Lower lobe of right lung (tissue), 2 donors: ENCODE measurements at regions not wholly inside any gene's neighbourhood (a gene's known extent, or its start where the extent isn't known, plus 50 kb on each side); places are given as distances from the start of the nearest gene placed in this dataset.

Source experiments
- ATAC-seq, 2 donors: fragments of 200-7000 bp; cut with Tn5 transposase; one replicate each; pipeline ENCODE4 v1.9.1; 2020 to 2022; ENCODE audit warnings: mild to moderate bottlenecking in 2 of 2, moderate library complexity in 2 of 2
- DNase-seq: peaks from one replicate; pipeline ENCODE4 v3.0.0-alpha.2; 2020
- H3K27ac ChIP-seq: fragments of 200-600 bp; one replicate; pipeline ENCODE4 v1.8.0; 2022
- H3K27me3 ChIP-seq: fragments of 200-600 bp; one replicate; pipeline ENCODE4 v1.8.0; 2022; ENCODE audit warnings: low read depth
- H3K36me3 ChIP-seq: fragments of 200-600 bp; one replicate; pipeline ENCODE4 v1.8.0; 2022; ENCODE audit warnings: mild to moderate bottlenecking
- H3K4me1 ChIP-seq: fragments of 200-600 bp; one replicate; pipeline ENCODE4 v1.8.0; 2022
- H3K4me3 ChIP-seq: fragments of 200-600 bp; one replicate; pipeline ENCODE4 v1.8.0; 2022; ENCODE audit warnings: mild to moderate bottlenecking
- H3K9me3 ChIP-seq: fragments of 200-600 bp; one replicate; pipeline ENCODE4 v1.8.0; 2022
- intact Hi-C: fragments of 100-400 bp; cut with DNase I; formaldehyde crosslinking; loops from one replicate; pipeline ENCODE4 v1.11.0; 2022
- TF ChIP-seq, protein P1 (sequence below): fragments of 200-600 bp; IDR thresholded peaks from one replicate; pipeline ENCODE4 v1.8.0; 2022; ENCODE audit warnings: antibody characterized with exemption, mild to moderate bottlenecking
- donor health status: DM: no; HTN: yes; CAD: no; lungs with severe emphysema.

DNA sequence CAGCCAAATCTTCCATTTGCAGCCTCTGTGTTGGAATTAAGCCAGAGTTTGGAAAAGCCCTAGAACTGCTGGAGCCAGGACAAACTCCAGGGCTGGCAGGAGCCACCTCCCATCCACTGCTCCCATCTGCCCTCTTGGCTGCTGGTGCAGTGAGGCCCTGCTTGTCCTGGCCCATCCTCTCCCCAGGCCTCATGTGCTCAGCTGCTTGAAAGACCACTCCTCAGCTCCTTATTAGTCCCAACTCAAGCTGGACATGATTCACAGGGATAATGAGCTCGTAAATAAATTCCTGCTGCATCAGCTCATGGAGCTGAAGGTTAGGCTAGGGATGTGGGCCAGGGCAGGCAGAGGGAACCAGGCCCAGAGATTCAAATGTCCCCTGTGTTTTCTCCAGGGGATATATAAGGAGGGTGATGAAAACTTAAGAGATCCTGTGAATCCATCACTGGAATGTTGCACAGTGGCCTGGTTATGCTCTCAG, 282.8 kb downstream of the RPS24 start:
- no peak overlapping the region for H3K27ac ChIP-seq
- intact Hi-C loops, result no loop called here
- DNase-seq, result no peak

DNA sequence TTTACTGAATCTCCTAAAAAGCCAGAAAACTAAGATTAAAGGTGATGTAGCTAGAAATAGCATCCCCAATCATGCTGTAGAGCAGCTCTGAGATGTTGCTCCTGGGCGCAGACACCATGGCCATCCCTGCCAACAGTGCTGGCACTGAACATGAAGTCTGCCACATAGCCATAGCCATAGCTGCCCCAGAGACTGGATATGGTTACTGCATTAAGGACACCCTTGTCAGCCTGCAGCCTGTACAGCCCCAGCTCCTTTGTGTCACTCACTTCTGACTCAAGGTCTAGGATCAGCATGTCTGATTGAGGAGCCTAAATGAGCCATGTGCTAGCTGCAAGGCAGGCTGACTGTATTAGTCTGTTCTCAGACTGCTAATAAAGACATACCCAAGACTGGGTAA, 284.6 kb downstream of the RPS24 start:
- peaks cover 10% of the 10 kb centered on the region for H3K4me1 ChIP-seq
- H3K27me3 ChIP-seq, result no peaks in the 10 kb centered on the region
- TF ChIP-seq, protein P1, sequence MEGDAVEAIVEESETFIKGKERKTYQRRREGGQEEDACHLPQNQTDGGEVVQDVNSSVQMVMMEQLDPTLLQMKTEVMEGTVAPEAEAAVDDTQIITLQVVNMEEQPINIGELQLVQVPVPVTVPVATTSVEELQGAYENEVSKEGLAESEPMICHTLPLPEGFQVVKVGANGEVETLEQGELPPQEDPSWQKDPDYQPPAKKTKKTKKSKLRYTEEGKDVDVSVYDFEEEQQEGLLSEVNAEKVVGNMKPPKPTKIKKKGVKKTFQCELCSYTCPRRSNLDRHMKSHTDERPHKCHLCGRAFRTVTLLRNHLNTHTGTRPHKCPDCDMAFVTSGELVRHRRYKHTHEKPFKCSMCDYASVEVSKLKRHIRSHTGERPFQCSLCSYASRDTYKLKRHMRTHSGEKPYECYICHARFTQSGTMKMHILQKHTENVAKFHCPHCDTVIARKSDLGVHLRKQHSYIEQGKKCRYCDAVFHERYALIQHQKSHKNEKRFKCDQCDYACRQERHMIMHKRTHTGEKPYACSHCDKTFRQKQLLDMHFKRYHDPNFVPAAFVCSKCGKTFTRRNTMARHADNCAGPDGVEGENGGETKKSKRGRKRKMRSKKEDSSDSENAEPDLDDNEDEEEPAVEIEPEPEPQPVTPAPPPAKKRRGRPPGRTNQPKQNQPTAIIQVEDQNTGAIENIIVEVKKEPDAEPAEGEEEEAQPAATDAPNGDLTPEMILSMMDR, result no peak
- intact Hi-C loops, result no loop called here
- no peak overlapping the region for H3K27ac ChIP-seq
- H3K9me3 ChIP-seq, result no peaks in the 10 kb centered on the region
- ATAC-seq (peak in 1 of 2 donors; percentile 8), DNase-seq (no peak)
- H3K36me3 ChIP-seq, result no peaks in the 10 kb centered on the region
- no peak overlapping the region for H3K4me3 ChIP-seq

More for the DNA sequence above, 282.8 kb downstream of the RPS24 start:
- Histone ChIP-seq H3K36me3 (no peaks in the 10 kb centered on the region), H3K4me1 (peaks cover 10% of the 10 kb centered on the region), H3K4me3 (no peak overlapping the region), H3K9me3 (no peaks in the 10 kb centered on the region), H3K27me3 (no peaks in the 10 kb centered on the region)
- ATAC-seq, result no peak
- TF ChIP-seq, protein P1, result no peak

DNA sequence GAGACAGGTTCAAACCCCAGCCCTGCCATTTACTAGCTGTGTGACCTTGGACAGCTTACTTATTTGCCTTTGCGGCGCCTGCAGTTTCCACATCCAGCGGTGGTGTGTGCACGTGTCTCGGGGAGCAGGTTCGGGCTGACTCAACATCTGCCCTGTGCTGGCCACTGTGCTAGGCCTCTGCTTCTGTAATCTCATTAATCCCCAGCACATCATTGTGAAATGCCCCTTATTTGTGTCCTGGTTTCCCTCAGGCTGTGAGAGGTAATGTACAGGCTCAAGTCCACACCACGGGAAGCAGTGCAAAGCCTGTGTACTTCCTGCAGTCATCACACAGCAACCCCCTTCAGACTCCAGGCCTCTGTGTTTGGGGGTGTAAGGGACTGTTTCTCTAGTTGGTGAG, 285.7 kb downstream of the RPS24 start:
- TF ChIP-seq, protein P1, result no peak
- H3K4me3 ChIP-seq, result no peak overlapping the region
- no peak for DNase-seq
- no peak for ATAC-seq
- no peaks in the 10 kb centered on the region for H3K9me3 ChIP-seq
- no peaks in the 10 kb centered on the region for H3K36me3 ChIP-seq
- intact Hi-C loops, result no loop called here
- no peak overlapping the region for H3K27ac ChIP-seq
- peaks cover 10% of the 10 kb centered on the region for H3K4me1 ChIP-seq
- H3K27me3 ChIP-seq, result no peaks in the 10 kb centered on the region

DNA sequence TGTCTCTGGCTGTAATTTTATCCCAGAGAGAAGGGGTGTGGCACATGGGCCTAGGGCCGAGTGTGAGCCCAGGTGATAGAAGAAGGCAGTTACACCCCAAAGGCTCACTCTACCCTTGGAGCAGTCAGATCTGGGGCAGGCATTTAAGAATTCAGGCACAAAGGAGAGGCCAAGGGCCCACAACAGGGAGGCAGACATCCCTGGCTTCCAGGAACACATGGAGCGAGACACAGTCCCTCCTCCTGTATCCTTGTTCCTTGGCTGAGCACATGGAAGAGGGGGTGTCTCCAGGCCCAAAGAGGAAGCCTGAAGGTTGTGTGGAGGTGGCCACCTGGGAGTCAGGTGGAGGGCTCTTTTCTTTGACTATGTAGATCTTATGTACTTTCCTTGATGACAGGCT, 286.2 kb downstream of the RPS24 start:
- DNase-seq (no peak), ATAC-seq (no peak)
- no peaks in the 10 kb centered on the region for H3K9me3 ChIP-seq
- intact Hi-C loops, result no loop called here
- peaks cover 10% of the 10 kb centered on the region for H3K4me1 ChIP-seq
- H3K4me3 ChIP-seq, result no peak overlapping the region
- no peaks in the 10 kb centered on the region for H3K36me3 ChIP-seq
- no peaks in the 10 kb centered on the region for H3K27me3 ChIP-seq
- TF ChIP-seq, protein P1, result no peak
- no peak overlapping the region for H3K27ac ChIP-seq

DNA sequence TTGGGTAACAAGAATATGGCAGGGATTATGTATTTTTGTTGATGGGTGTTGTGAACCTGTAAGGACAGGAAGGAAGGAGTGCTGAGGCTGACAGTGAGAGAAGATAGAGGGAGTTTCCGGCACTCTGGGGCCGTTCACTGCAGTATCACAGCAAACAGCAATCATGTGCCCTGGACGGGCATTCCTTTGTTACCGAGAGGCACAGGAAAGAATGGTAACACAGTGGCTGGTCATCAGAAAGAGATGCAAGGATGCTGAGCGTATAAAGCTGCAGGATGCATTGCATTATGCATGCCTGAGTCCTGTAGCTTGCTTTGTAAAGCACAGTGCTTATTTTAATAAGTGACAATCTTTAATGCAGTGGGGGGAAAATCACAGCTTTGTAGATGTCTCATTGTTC, 286.8 kb downstream of the RPS24 start:
- no peak overlapping the region for H3K4me3 ChIP-seq
- H3K27me3 ChIP-seq, result no peaks in the 10 kb centered on the region
- TF ChIP-seq, protein P1, result no peak
- peaks cover 10% of the 10 kb centered on the region for H3K4me1 ChIP-seq
- no peaks in the 10 kb centered on the region for H3K36me3 ChIP-seq
- ATAC-seq (no peak), DNase-seq (no peak)
- intact Hi-C loops, result no loop called here
- H3K27ac ChIP-seq, result no peak overlapping the region
- H3K9me3 ChIP-seq, result peaks cover 1% of the 10 kb centered on the region

DNA sequence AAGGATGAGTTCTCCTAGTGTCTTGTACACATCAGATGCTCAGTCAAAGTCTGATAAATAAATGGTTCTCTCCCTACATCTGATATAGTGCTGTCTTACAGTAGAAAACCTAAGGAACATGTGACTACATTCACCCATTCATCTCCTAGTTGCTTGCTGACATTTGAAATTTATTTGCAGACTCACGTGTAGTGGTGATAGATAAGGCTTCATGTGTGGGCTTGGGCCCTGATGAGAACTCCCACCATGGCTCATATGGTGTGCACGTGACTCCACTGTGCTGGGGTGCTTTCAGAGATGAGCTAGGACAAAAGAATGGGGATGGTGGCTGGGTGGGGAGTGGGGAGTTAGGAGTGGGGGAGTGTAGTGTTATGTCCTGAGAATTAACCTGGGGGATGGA, 287.3 kb downstream of the RPS24 start:
- Histone ChIP-seq H3K9me3 (peaks cover 6% of the 10 kb centered on the region), H3K4me3 (no peak overlapping the region), H3K4me1 (peaks cover 10% of the 10 kb centered on the region), H3K27me3 (no peaks in the 10 kb centered on the region), H3K36me3 (no peaks in the 10 kb centered on the region), H3K27ac (no peak overlapping the region)
- intact Hi-C loops, result no loop called here
- ATAC-seq (no peak), DNase-seq (no peak)
- TF ChIP-seq, protein P1, result no peak
